ENCODE measurements at regions not wholly inside any gene's neighbourhood (a gene's known extent, or its start where the extent isn't known, plus 50 kb on each side); places are given as distances from the start of the nearest gene placed in this dataset.

- TF ChIP-seq, protein P1, sequence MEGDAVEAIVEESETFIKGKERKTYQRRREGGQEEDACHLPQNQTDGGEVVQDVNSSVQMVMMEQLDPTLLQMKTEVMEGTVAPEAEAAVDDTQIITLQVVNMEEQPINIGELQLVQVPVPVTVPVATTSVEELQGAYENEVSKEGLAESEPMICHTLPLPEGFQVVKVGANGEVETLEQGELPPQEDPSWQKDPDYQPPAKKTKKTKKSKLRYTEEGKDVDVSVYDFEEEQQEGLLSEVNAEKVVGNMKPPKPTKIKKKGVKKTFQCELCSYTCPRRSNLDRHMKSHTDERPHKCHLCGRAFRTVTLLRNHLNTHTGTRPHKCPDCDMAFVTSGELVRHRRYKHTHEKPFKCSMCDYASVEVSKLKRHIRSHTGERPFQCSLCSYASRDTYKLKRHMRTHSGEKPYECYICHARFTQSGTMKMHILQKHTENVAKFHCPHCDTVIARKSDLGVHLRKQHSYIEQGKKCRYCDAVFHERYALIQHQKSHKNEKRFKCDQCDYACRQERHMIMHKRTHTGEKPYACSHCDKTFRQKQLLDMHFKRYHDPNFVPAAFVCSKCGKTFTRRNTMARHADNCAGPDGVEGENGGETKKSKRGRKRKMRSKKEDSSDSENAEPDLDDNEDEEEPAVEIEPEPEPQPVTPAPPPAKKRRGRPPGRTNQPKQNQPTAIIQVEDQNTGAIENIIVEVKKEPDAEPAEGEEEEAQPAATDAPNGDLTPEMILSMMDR (IDR thresholded peaks at IDR 0.05) = no peak
- ATAC-seq (ENCODE audit: low FRiP score) (no peak), DNase-seq (ENCODE audit: low spot score) (no peak)
Measured at GRCh38 chr12:115212356-115212755, 528.4 kb upstream of the TBX3 start.

DNA sequence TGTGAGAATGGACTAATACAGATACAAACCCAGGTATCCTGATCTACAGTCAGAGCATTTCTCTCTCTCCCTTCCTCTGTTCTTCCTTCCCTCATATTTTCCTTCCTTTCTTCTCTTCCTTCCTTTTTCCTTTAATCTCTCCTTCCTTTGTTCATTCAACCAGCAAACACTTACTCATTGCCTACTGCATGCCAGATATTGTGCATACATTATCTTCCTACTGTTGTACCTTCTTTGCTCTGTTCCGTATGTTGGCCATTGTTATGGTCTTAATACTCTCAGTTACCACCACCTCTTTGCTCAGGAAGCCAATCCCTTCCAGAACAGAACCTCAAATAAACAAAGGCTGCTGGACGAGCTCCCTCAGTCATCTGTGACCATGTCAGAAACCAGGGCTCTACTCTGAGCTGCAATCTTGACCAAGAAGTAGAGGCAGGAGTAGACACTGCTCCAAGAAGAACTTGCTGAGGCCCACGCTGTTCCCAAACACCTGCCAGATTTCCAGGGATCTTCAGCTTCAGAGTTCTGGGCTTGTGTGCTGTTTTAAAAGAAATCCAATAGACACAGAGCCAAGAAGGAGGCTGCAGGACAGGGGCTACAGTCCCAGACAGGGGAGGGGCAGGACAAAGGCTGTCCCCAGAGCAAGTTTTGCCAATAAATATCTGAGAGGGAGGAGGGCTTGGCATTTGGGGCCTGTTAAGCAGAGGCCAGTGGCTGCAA, 526.7 kb upstream of the TBX3 start:
- DNase-seq (ENCODE audit: low spot score) (no peak), ATAC-seq (ENCODE audit: low FRiP score) (no peak)
- TF ChIP-seq, protein P1 (IDR thresholded peaks at IDR 0.05) = no peak

GRCh38 chr12:115209230-115209629, 525.3 kb upstream of the TBX3 start:
- ATAC-seq (ENCODE audit: low FRiP score) (no peak), DNase-seq (ENCODE audit: low spot score) (no peak)
- TF ChIP-seq, protein P1 (IDR thresholded peaks at IDR 0.05) = no peak

DNA sequence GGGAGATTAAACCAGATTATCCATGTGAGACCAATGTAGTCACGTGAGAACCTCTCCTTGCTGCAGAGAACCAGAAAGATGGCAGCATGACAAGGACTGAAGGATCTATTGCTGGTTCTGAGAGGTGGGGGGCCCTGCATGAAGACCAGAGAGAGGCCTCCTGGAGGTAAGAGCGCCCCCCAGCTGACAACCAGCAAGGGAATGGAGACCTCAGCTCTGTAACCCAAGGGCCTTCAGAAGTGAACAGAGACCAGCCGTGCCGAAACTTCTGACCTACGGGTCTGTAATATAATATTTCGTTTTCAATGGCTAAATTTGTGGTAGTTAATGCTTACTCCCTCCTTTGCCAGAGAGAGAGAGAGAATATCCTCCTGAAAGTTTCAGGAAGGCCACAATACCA, 524.1 kb upstream of the TBX3 start:
- TF ChIP-seq, protein P1 (IDR thresholded peaks at IDR 0.05) = no peak
- ATAC-seq (ENCODE audit: low FRiP score) = no peak
- no peak for DNase-seq (ENCODE audit: low spot score)

DNA sequence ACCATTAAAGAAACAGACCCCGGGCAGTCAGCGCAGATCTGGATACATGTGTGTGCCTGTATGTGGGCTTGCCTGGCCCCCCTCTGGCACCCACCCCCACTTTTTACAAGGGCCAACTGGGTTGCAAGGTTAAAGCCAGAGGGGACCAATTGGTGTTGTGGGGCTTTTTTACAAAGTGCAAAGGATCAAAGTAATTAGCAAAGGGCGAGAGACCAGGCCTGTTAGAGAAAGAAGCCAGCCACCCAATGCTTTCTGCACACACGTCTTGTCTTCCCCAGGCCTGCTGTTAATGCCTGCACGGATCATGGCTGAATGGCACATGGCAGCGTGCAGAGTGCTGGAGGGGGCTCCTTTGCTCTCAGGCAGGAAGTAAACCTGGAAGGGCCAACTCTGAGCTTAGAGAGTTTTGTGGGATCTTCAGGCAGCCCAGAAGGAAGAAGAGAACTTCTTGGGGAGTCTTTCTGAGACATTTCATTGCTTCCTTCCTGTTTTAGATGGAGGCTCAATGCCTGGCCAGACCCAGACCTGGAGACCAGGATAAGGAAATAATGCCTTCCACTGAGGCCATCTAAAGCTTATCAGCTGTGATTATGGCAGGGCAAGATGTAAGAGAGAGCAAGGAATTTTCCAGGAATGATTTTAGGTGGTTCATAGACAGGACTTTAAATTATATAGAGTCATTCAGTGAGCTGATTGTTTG, 523.4 kb upstream of the TBX3 start:
- TF ChIP-seq, protein P1 (IDR thresholded peaks at IDR 0.05) = no peak
- ATAC-seq (ENCODE audit: low FRiP score) (no peak), DNase-seq (ENCODE audit: low spot score) (no peak)

GRCh38 chr12:115206801-115207200, 522.8 kb upstream of the TBX3 start:
- TF ChIP-seq, protein P1 (IDR thresholded peaks at IDR 0.05) = no peak
- ATAC-seq (ENCODE audit: low FRiP score) (no peak), DNase-seq (ENCODE audit: low spot score) (no peak)

Measured in omental fat pad (tissue), 3 donors.